Fibroblast of mammary gland (primary cell): ENCODE measurements at regions not wholly inside any gene's neighbourhood (a gene's known extent, or its start where the extent isn't known, plus 50 kb on each side); places are given as distances from the start of the nearest gene placed in this dataset.
A peak's percentile ranks its signal among the peaks of the same experiment; 100 is the strongest.

Source experiments
- DNase-seq: peaks from one replicate; pipeline ENCODE4 v3.0.0-alpha.2; 2010; ENCODE audit warnings: low read depth
- H3K4me3 ChIP-seq: 2 replicates; pipeline ENCODE4 v1.5.1; 2011; ENCODE audit warnings: low read depth, mild to moderate bottlenecking, low read length, moderate library complexity; ENCODE audit not compliant: control insufficient read depth
- CTCF ChIP-seq: conservative IDR thresholded peaks from 2 replicates; pipeline ENCODE4 v1.5.1; 2011; ENCODE audit warnings: low read depth, low read length, inconsistent platforms; ENCODE audit not compliant: control insufficient read depth, insufficient read depth

GRCh38 chr12:28121899-28122655, 68.2 kb upstream of the CCDC91 start:
- no peak for DNase-seq

DNA sequence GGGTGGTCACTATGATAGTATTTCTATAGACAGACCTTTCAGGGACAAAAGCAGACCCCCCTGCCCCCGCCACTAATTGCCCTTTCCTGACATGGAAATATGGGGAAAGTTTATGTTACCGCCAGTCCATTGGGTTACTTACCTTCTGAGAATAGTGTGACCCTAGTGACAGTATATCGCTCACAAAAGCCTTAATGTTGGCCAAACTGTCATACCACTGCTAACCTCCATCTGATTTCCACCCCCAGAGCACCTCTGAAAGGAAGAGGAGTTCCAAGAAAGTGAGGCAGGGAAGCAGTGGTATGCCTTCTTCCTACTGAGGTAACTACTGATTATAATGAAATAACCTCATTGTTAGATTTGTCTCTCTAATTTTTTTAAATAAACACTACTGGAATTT, 67.5 kb upstream of the CCDC91 start:
- DNase-seq, result no peak
- no peak overlapping the region for H3K4me3 ChIP-seq
- no peak for TF ChIP-seq CTCF

More at GRCh38 chr12:28121899-28122655, 68.2 kb upstream of the CCDC91 start:
- no peak overlapping the region for H3K4me3 ChIP-seq
- no peak for TF ChIP-seq CTCF

- no peak overlapping the region for H3K4me3 ChIP-seq
- TF ChIP-seq CTCF, result no peak
- DNase-seq, result no peak
These were observed 62.8 kb upstream of the CCDC91 start for GRCh38 chr12:28127455-28127854.

DNA sequence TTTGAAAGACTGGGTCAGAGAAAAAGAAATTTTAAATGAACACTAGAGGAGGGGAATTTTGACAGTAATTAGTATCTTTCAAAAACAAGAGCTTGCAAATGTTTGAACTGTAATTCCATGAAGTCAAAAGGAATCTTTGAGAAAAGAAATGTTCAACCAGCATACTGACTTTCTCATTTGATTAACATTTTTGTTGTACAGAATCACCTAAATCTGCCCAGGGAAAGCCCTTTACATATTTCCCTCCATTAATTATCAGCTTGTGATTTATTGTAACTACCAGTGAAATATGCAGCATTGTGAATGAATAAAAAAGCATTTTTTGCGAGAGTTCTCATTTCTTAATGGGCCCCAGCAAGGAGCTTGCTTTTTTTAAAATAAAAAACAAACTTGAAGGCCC, 61.2 kb upstream of the CCDC91 start:
- H3K4me3 ChIP-seq, result no peak overlapping the region
- no peak for TF ChIP-seq CTCF
- DNase-seq, result no peak

- no peak for TF ChIP-seq CTCF
- no peak for DNase-seq
- H3K4me3 ChIP-seq, result no peak overlapping the region
These were observed 60.0 kb upstream of the CCDC91 start for GRCh38 chr12:28130234-28130624.

DNA sequence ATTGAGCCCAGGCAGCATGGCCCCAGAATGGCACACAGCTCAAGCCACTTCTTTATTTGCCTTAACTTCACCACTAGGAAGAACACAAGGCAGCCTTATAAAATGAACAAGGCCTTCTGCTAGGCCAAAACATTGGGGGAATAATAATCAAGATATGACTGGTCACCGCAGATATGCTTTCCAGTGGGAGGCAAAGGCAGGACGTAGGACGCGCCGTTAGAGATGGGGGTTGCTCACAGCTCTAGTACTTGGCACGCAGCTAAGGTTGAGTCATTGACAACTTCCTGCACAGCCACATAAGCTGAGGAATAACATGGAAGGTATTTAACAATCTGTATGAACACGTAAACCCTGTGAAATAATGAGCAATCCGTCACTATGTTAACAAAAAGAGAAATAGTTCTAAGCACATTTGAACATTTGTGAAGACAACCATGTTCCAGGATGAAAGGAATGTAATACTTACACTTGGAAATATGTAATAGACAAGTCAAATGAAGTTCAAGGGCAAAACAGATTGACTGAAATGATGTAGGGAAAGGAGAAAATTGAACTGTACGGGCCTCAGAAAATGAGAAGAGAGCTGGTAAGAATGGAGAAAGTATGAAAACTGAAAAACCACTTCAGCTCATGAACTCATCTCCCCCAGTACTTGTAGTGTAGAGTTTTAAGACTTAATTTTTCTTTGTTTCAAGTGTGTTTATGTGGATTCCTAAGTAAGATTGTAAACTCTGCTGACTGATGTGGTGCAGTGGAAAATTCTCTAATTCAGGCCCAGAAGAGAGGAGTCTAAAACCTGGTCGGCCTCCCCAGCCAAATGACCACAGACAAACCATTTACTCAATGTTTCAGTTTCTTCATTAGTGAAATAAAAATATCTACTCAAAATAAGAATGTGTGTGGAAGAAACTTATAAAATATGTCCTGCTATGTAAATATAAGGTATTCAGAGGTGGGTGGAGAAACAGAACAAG, 59.3 kb upstream of the CCDC91 start:
- no peak overlapping the region for H3K4me3 ChIP-seq
- peak; percentile 96 for DNase-seq
- no peak for TF ChIP-seq CTCF
